Duodenal mucosa (tissue), 2 donors: ENCODE measurements at regions not wholly inside any gene's neighbourhood (a gene's known extent, or its start where the extent isn't known, plus 50 kb on each side); places are given as distances from the start of the nearest gene placed in this dataset.

Source experiments
- H3K27ac ChIP-seq: one replicate; pipeline ENCODE4 v1.7.0; 2013; ENCODE audit warnings: low read depth, low read length
- H3K27me3 ChIP-seq, 2 donors: one replicate each; pipeline ENCODE4 v1.7.0; 2013; ENCODE audit warnings: low read length in 2 of 2, control low read depth in 1 of 2; ENCODE audit not compliant: insufficient read depth in 2 of 2, control insufficient read depth in 1 of 2
- H3K36me3 ChIP-seq, 2 donors: one replicate each; pipeline ENCODE4 v1.7.0; 2013; ENCODE audit warnings: low read length in 2 of 2, control low read depth in 1 of 2; ENCODE audit not compliant: insufficient read depth in 2 of 2, control insufficient read depth in 1 of 2
- H3K4me1 ChIP-seq, 2 donors: one replicate each; pipeline ENCODE4 v1.7.0; 2013; ENCODE audit warnings: low read length in 2 of 2, control low read depth in 1 of 2; ENCODE audit not compliant: insufficient read depth in 2 of 2, control insufficient read depth in 1 of 2
- H3K4me3 ChIP-seq, 2 donors: one replicate each; pipeline ENCODE4 v1.7.0; 2013; ENCODE audit warnings: low read length in 2 of 2, low read depth in 1 of 2
- H3K9ac ChIP-seq, 2 donors: one replicate each; pipeline ENCODE4 v1.7.0; 2013; ENCODE audit warnings: low read length in 2 of 2, low read depth in 1 of 2
- H3K9me3 ChIP-seq, 2 donors: one replicate each; pipeline ENCODE4 v1.7.0; 2013; ENCODE audit warnings: low read length in 2 of 2, control low read depth in 1 of 2; ENCODE audit not compliant: control insufficient read depth in 1 of 2

- Histone ChIP-seq H3K9ac (no peak overlapping the region), H3K4me1 (no peaks in the 10 kb centered on the region), H3K27me3 (peaks cover 0 to 4% of the 10 kb centered on the region in 2 donors), H3K36me3 (no peaks in the 10 kb centered on the region), H3K27ac (no peak overlapping the region), H3K4me3 (no peak overlapping the region), H3K9me3 (no peaks in the 10 kb centered on the region)
Measured at GRCh38 chr2:239603411-239604356, 202.9 kb upstream of the HDAC4 start.

GRCh38 chr2:239602290-239603282, 201.8 kb upstream of the HDAC4 start:
- no peak overlapping the region for H3K27ac ChIP-seq
- H3K9me3 ChIP-seq = no peaks in the 10 kb centered on the region
- no peak overlapping the region for H3K4me3 ChIP-seq
- no peaks in the 10 kb centered on the region for H3K4me1 ChIP-seq
- H3K27me3 ChIP-seq = peaks cover 0 to 4% of the 10 kb centered on the region in 2 donors
- no peak overlapping the region for H3K9ac ChIP-seq
- no peaks in the 10 kb centered on the region for H3K36me3 ChIP-seq

GRCh38 chr2:239601880-239602279, 201.1 kb upstream of the HDAC4 start:
- H3K4me3 ChIP-seq = no peak overlapping the region
- H3K36me3 ChIP-seq = no peaks in the 10 kb centered on the region
- no peak overlapping the region for H3K9ac ChIP-seq
- H3K27ac ChIP-seq = no peak overlapping the region
- H3K9me3 ChIP-seq = no peaks in the 10 kb centered on the region
- no peaks in the 10 kb centered on the region for H3K4me1 ChIP-seq
- H3K27me3 ChIP-seq = peaks cover 0 to 4% of the 10 kb centered on the region in 2 donors

GRCh38 chr2:239601201-239601851, 200.5 kb upstream of the HDAC4 start:
- H3K4me3 ChIP-seq = no peak overlapping the region
- no peaks in the 10 kb centered on the region for H3K9me3 ChIP-seq
- no peak overlapping the region for H3K27ac ChIP-seq
- peaks cover 0 to 4% of the 10 kb centered on the region in 2 donors for H3K27me3 ChIP-seq
- no peak overlapping the region for H3K9ac ChIP-seq
- no peaks in the 10 kb centered on the region for H3K4me1 ChIP-seq
- H3K36me3 ChIP-seq = no peaks in the 10 kb centered on the region

- no peak overlapping the region for H3K27ac ChIP-seq
- H3K36me3 ChIP-seq = no peaks in the 10 kb centered on the region
- H3K9me3 ChIP-seq = no peaks in the 10 kb centered on the region
- no peaks in the 10 kb centered on the region for H3K4me1 ChIP-seq
- no peak overlapping the region for H3K4me3 ChIP-seq
- H3K9ac ChIP-seq = no peak overlapping the region
- peaks cover 0 to 4% of the 10 kb centered on the region in 2 donors for H3K27me3 ChIP-seq
Measured at GRCh38 chr2:239600650-239601049, 199.8 kb upstream of the HDAC4 start.

GRCh38 chr2:239600001-239600593, 199.3 kb upstream of the HDAC4 start:
- no peaks in the 10 kb centered on the region for H3K4me1 ChIP-seq
- no peaks in the 10 kb centered on the region for H3K9me3 ChIP-seq
- H3K9ac ChIP-seq = no peak overlapping the region

GRCh38 chr2:239599299-239599698, 198.5 kb upstream of the HDAC4 start:
- Histone ChIP-seq H3K9me3 (no peaks in the 10 kb centered on the region), H3K27ac (no peak overlapping the region), H3K9ac (no peak overlapping the region), H3K4me1 (no peaks in the 10 kb centered on the region), H3K27me3 (peaks cover 0 to 4% of the 10 kb centered on the region in 2 donors), H3K4me3 (no peak overlapping the region), H3K36me3 (no peaks in the 10 kb centered on the region)

More at GRCh38 chr2:239600001-239600593, 199.3 kb upstream of the HDAC4 start:
- Histone ChIP-seq H3K27me3 (peaks cover 0 to 4% of the 10 kb centered on the region in 2 donors), H3K27ac (no peak overlapping the region), H3K4me3 (no peak overlapping the region), H3K36me3 (no peaks in the 10 kb centered on the region)

- no peaks in the 10 kb centered on the region for H3K4me1 ChIP-seq
- no peak overlapping the region for H3K9ac ChIP-seq
- no peaks in the 10 kb centered on the region for H3K36me3 ChIP-seq
- no peaks in the 10 kb centered on the region for H3K9me3 ChIP-seq
- no peak overlapping the region for H3K27ac ChIP-seq
- H3K4me3 ChIP-seq = no peak overlapping the region
- H3K27me3 ChIP-seq = peaks cover 0 to under 1% of the 10 kb centered on the region in 2 donors
Measured at GRCh38 chr2:239598732-239599090, 197.9 kb upstream of the HDAC4 start.

- Histone ChIP-seq H3K9me3 (no peaks in the 10 kb centered on the region), H3K36me3 (no peaks in the 10 kb centered on the region), H3K9ac (no peak overlapping the region), H3K4me3 (no peak overlapping the region), H3K27ac (no peak overlapping the region), H3K4me1 (no peaks in the 10 kb centered on the region), H3K27me3 (no peaks in the 10 kb centered on the region)
Measured at GRCh38 chr2:239598011-239598731, 197.4 kb upstream of the HDAC4 start.
